ENCODE measurements at regions not wholly inside any gene's neighbourhood (a gene's known extent, or its start where the extent isn't known, plus 50 kb on each side); places are given as distances from the start of the nearest gene placed in this dataset.

DNA sequence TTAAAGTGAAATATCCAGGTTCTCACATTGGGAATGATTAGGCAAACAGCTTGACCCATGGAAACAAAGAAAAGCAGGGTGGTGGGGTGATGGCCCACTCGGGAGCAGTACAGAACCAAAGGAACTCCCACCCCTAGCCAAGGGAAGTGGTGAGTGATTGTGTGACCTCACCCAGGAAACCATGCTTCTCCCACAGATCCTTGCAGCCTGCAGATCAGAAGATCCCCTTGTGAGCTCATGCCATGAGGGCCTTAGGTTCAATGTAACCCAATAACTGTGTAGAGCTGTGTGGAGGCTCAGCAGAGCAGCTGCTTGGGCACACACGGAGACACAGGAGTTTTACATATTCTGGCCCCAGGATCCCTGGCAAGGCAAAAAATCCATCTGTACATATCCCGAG, 311.8 kb upstream of the DPYD start:
- no peak for TF ChIP-seq CTCF (IDR thresholded peaks at IDR 0.05; ENCODE audit: low read depth, low read length, missing control alignments)
- H3K4me3 ChIP-seq (ENCODE audit: low read depth, low read length), result no peak overlapping the region
- no peak for DNase-seq (ENCODE audit: low read depth)

- H3K4me3 ChIP-seq (ENCODE audit: low read depth, low read length), result no peak overlapping the region
- TF ChIP-seq CTCF (IDR thresholded peaks at IDR 0.05; ENCODE audit: low read depth, low read length, missing control alignments), result no peak
- DNase-seq (ENCODE audit: low read depth), result no peak
Measured at GRCh38 chr1:98222706-98223105, 301.9 kb upstream of the DPYD start.

DNA sequence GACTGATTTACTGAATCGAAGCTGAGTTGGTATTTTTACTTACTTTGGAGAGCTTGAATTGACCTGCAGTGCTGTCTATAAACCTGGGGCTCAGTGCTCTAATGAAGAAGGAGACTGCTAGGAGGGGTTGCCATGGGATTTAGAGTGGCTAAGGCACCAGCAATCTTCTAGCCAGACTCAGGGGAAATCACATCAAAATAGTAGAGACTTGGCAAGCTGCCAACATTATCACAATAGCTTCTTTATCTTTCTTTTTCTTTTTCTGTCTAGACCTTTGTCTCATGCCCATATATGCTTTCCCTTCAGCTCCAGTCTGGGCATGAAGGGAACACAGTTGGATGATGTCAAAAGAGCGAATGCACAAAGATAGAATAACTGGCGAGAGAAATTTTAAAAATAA, 301.1 kb upstream of the DPYD start:
- TF ChIP-seq CTCF (IDR thresholded peaks at IDR 0.05; ENCODE audit: low read depth, low read length, missing control alignments), result no peak
- no peak overlapping the region for H3K4me3 ChIP-seq (ENCODE audit: low read depth, low read length)
- DNase-seq (ENCODE audit: low read depth), result no peak

DNA sequence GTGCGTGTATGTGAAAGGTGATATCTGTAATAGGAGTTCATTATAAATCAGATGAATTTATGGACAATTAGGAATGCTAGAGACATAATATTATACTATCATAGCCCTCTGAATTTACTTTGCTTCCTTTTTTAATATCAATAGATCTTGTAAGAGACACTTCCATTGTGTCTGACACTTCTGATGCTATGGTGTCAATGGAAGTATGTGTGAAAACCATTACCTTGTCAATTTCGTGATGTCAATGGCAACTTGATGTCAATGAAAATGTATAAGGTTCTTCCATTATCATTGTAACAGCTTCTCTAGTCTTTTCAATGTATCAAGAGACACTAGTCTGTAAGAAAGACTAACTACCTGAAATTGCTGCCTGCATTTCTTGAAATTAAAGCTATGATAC, 296.8 kb upstream of the DPYD start:
- no peak for TF ChIP-seq CTCF (IDR thresholded peaks at IDR 0.05; ENCODE audit: low read depth, low read length, missing control alignments)
- DNase-seq (ENCODE audit: low read depth), result no peak
- H3K4me3 ChIP-seq (ENCODE audit: low read depth, low read length), result no peak overlapping the region

GRCh38 chr1:98216304-98216703, 295.5 kb upstream of the DPYD start:
- no peak for TF ChIP-seq CTCF (IDR thresholded peaks at IDR 0.05; ENCODE audit: low read depth, low read length, missing control alignments)
- DNase-seq (ENCODE audit: low read depth), result no peak
- H3K4me3 ChIP-seq (ENCODE audit: low read depth, low read length), result no peak overlapping the region

- H3K4me3 ChIP-seq (ENCODE audit: low read depth, low read length), result no peak overlapping the region
- TF ChIP-seq CTCF (IDR thresholded peaks at IDR 0.05; ENCODE audit: low read depth, low read length, missing control alignments), result no peak
- no peak for DNase-seq (ENCODE audit: low read depth)
Measured at GRCh38 chr1:98211271-98211845, 290.5 kb upstream of the DPYD start.

DNA sequence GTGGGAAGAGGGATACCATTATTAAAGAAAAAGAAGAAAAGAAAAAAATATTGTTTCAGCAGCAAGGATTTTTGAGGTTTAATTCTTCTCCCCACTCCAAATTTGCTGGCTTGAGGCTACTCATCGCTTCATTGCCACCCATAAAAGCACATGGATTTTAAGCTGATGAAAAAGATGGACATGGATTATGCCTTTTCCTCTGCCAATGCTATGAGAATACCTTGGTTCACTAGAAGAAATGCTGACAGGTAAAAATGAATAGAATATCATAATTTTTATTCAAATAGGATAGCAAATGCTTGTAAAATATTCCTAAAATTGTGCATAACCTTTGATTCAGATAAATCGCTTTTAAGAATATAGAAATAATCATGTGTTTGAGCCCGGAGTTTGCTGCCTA, 289.7 kb upstream of the DPYD start:
- TF ChIP-seq CTCF (IDR thresholded peaks at IDR 0.05; ENCODE audit: low read depth, low read length, missing control alignments), result no peak
- no peak for DNase-seq (ENCODE audit: low read depth)
- H3K4me3 ChIP-seq (ENCODE audit: low read depth, low read length), result no peak overlapping the region

Measured in GM12864 (cell line).